ENCODE measurements at regions not wholly inside any gene's neighbourhood (a gene's known extent, or its start where the extent isn't known, plus 50 kb on each side); places are given as distances from the start of the nearest gene placed in this dataset.

DNA sequence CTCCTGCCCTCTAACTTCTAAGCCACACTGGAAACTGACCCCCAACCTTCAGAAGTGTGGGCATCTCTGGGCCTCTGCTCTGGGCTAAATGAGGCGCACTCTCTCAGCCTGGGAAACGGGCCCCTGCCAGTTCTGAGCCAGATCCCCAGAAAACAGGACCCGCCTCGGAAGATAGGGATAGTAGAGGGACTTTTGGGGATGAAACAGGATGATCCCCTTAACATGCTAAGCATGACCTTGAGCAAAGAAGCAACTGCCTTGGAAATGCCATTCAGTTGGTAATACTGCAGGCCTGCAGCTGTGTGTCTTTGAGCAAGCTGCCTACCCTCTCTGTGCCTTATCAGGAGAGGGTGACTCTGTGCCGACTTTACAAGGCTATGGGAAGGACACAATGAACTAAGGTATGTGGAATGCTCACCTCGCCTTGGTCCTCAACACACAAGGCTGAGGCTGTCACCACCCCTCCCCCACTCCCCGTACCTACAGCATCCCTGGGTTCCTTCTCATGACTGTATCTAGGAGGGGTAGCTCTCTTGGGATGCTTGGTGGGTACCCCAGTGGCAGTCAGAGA, 54.0 kb downstream of the NCOR2 start:
- no peak for TF ChIP-seq POLR2A (IDR thresholded peaks at IDR 0.05)
- TF ChIP-seq, protein P1, sequence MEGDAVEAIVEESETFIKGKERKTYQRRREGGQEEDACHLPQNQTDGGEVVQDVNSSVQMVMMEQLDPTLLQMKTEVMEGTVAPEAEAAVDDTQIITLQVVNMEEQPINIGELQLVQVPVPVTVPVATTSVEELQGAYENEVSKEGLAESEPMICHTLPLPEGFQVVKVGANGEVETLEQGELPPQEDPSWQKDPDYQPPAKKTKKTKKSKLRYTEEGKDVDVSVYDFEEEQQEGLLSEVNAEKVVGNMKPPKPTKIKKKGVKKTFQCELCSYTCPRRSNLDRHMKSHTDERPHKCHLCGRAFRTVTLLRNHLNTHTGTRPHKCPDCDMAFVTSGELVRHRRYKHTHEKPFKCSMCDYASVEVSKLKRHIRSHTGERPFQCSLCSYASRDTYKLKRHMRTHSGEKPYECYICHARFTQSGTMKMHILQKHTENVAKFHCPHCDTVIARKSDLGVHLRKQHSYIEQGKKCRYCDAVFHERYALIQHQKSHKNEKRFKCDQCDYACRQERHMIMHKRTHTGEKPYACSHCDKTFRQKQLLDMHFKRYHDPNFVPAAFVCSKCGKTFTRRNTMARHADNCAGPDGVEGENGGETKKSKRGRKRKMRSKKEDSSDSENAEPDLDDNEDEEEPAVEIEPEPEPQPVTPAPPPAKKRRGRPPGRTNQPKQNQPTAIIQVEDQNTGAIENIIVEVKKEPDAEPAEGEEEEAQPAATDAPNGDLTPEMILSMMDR (IDR thresholded peaks at IDR 0.05): no peak
